Common myeloid progenitor, CD34-positive (primary cell): ENCODE measurements at regions not wholly inside any gene's neighbourhood (a gene's known extent, or its start where the extent isn't known, plus 50 kb on each side); places are given as distances from the start of the nearest gene placed in this dataset.
"Not testable (repeated sequence)": the region's sequence is repeated elsewhere in the genome, so short reads cannot be mapped to it uniquely, and the experiment has no call there.

Experiments used
- CTCF ChIA-PET: fragments of 350-600 bp; sonication (Branson Sonifier 250); formaldehyde crosslinking; loops from one replicate; lab custom pipeline; 2021; ENCODE audit warnings: antibody characterized with exemption; lab: Charles Lee
- POLR2A ChIA-PET: fragments of 350-600 bp; sonication (Branson Sonifier 250); formaldehyde crosslinking; loops from one replicate; lab custom pipeline; 2021; ENCODE audit warnings: antibody characterized with exemption; lab: Charles Lee
- DNase-seq, 3 donors: peaks; one replicate each; pipeline versions ENCODE4 v3.0.0 to v3.0.0-alpha.2; 2013
- H3K27ac ChIP-seq, 2 experiments: 1 replicate in 1 of 2; 2 replicates in 1 of 2; pipeline ENCODE4 v1.7.0; 2013; ENCODE audit warnings: inconsistent platforms in 2 of 2, low read length in 2 of 2, mild to moderate bottlenecking in 2 of 2, low read depth in 1 of 2, moderate library complexity in 1 of 2; ENCODE audit not compliant: severe bottlenecking in 2 of 2, insufficient read depth in 1 of 2, poor library complexity in 1 of 2
- H3K27me3 ChIP-seq, 5 experiments: replicated peaks in 2 of 5; 1 replicate in 3 of 5; 2 replicates in 2 of 5; pipeline versions ENCODE4 v1.6.1 to v1.7.0; 2013; ENCODE audit warnings: low read length in 4 of 5, mild to moderate bottlenecking in 2 of 5, moderate library complexity in 2 of 5, inconsistent platforms in 1 of 5; ENCODE audit not compliant: insufficient read depth in 5 of 5, control insufficient read depth in 4 of 5
- H3K36me3 ChIP-seq, 4 experiments: 1 replicate in 2 of 4; 2 replicates in 2 of 4; pipeline versions ENCODE4 v1.6.1 to v1.7.0; 2013; ENCODE audit warnings: low read length in 3 of 4, control low read depth in 1 of 4, mild to moderate bottlenecking in 1 of 4; ENCODE audit not compliant: control insufficient read depth in 4 of 4, insufficient read depth in 4 of 4
- H3K4me1 ChIP-seq, 4 experiments: 1 replicate in 3 of 4; 2 replicates in 1 of 4; pipeline versions ENCODE4 v1.6.1 to v1.7.1; 2013; ENCODE audit warnings: low read length in 3 of 4, mild to moderate bottlenecking in 3 of 4, control low read depth in 1 of 4, inconsistent platforms in 1 of 4, moderate library complexity in 1 of 4; ENCODE audit not compliant: control insufficient read depth in 4 of 4, insufficient read depth in 4 of 4; ENCODE audit errors: control extremely low read depth in 1 of 4
- H3K4me3 ChIP-seq, 7 experiments: 1 replicate in 4 of 7; 2 replicates in 3 of 7; pipeline versions ENCODE4 v1.5.1 to v1.7.0; 2013; ENCODE audit warnings: mild to moderate bottlenecking in 7 of 7, low read length in 6 of 7, moderate library complexity in 6 of 7, inconsistent platforms in 2 of 7, low read depth in 2 of 7, control low read depth in 1 of 7; ENCODE audit not compliant: insufficient read depth in 4 of 7, control insufficient read depth in 1 of 7; ENCODE audit errors: extremely low read depth in 1 of 7
- H3K9me3 ChIP-seq, 5 experiments: 1 replicate in 4 of 5; 2 replicates in 1 of 5; pipeline versions ENCODE4 v1.6.1 to v1.7.1; 2013; ENCODE audit warnings: low read length in 4 of 5, mild to moderate bottlenecking in 2 of 5, inconsistent platforms in 1 of 5, low read depth in 1 of 5, moderate library complexity in 1 of 5; ENCODE audit not compliant: control insufficient read depth in 4 of 5, insufficient read depth in 2 of 5; ENCODE audit errors: control extremely low read depth in 1 of 5
- WGBS: methylation state at CpG from one replicate; pipeline ENCODE4 v1.1.5; 2013; ENCODE audit not compliant: insufficient coverage; 5-methylcytosine and 5-hydroxymethylcytosine counted together

DNA sequence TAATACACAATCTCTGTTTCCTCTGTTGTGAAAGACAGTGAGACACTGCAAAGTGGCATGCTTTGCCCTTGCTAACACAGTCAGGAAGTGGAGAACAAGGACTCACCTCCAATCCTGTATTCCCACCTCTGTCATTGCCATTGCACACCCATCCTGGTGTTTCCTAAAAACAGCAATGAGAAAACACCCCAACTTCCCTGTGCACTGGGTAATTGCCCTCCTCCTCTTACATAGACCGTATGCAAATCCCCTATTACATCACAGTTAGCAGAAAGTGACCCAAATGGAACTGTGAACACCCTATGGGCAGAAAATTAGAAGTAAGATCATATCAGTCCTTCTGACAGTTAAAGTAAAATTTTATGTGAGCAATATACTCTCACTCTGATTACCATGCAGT is 355.5 kb downstream of the BCL11B start:
- WGBS = no CpG with 5 or more reads among the region's 1 CpG
- Histone ChIP-seq H3K4me3 (no peak overlapping the region), H3K4me1 (no peaks in the 10 kb centered on the region), H3K27me3 (peaks cover 0 to 7% (median 4%) of the 10 kb centered on the region in 5 experiments), H3K36me3 (no peaks in the 10 kb centered on the region), H3K27ac (no peak overlapping the region), H3K9me3 (no peaks in the 10 kb centered on the region)
- ChIA-PET CTCF (no interaction called here), POLR2A (no interaction called here)
- no peak for DNase-seq

GRCh38 chr14:98919434-98919833 is 352.6 kb downstream of the BCL11B start:
- DNase-seq = no peak
- ChIA-PET POLR2A (no interaction called here), CTCF (no interaction called here)
- Histone ChIP-seq H3K4me3 (no peak overlapping the region), H3K27ac (no peak overlapping the region), H3K36me3 (no peaks in the 10 kb centered on the region), H3K27me3 (peaks cover 0 to 2% (median 0%) of the 10 kb centered on the region in 5 experiments), H3K9me3 (peaks cover 0 to 1% (median 0%) of the 10 kb centered on the region in 5 experiments), H3K4me1 (no peaks in the 10 kb centered on the region)
- 20% methylated on average over 1 of the region's 2 CpGs for WGBS

DNA sequence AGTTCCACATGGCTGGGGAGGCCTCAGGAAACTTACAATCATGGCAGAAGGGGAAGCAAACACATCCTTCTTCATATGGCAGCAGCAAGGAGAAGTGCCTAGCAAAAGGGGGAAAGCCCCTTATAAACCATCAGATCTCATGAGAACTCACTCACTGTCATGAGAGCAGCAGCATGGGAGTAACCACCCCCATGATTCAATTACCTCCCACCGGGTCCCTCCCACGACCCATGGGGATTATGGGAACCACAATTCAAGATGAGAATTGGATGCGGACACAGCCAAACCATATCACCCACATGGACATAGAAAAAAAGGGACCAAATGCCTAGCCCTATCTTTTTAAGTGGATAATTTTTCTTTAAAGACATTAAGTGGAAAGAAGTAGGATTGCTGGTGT is 350.7 kb downstream of the BCL11B start:
- H3K9me3 ChIP-seq, POLR2A ChIA-PET, H3K27ac ChIP-seq, H3K36me3 ChIP-seq, H3K4me1 ChIP-seq, DNase-seq, H3K4me3 ChIP-seq, H3K27me3 ChIP-seq, CTCF ChIA-PET: not testable (repeated sequence)
- no CpG with 5 or more reads among the region's 3 CpGs for WGBS

DNA sequence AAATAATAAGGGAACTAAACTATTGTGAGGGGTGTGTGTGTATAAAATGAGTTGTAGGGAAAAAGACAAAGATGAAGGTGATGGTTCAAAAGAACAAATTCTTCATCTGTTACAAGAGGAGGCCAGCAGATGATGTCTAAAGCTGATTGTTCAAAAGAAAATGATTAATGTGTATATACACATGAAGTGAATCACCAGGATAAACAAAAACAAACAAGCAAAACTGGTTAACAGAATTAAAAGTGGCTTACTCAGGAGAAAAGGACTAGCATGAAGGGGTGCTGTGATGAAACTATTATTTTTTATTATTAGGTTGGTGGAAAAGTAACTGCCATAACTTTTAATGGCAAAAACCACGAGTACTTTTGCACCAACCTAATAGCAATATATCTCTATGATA is 348.4 kb downstream of the BCL11B start:
- Histone ChIP-seq H3K36me3 (no peaks in the 10 kb centered on the region), H3K27ac (no peak overlapping the region), H3K4me3 (no peak overlapping the region), H3K4me1 (no peaks in the 10 kb centered on the region), H3K27me3 (no peaks in the 10 kb centered on the region), H3K9me3 (peaks cover 0 to 1% (median 0%) of the 10 kb centered on the region in 5 experiments)
- POLR2A ChIA-PET = no interaction called here
- WGBS = no CpG with 5 or more reads among the region's 1 CpG
- CTCF ChIA-PET = no interaction called here
- DNase-seq = no peak

GRCh38 chr14:98924046-98924445 is 348.0 kb downstream of the BCL11B start:
- H3K4me3 ChIP-seq = no peak overlapping the region
- CTCF ChIA-PET = no interaction called here
- WGBS = 100% methylated on average over 5 of the region's 8 CpGs

DNA sequence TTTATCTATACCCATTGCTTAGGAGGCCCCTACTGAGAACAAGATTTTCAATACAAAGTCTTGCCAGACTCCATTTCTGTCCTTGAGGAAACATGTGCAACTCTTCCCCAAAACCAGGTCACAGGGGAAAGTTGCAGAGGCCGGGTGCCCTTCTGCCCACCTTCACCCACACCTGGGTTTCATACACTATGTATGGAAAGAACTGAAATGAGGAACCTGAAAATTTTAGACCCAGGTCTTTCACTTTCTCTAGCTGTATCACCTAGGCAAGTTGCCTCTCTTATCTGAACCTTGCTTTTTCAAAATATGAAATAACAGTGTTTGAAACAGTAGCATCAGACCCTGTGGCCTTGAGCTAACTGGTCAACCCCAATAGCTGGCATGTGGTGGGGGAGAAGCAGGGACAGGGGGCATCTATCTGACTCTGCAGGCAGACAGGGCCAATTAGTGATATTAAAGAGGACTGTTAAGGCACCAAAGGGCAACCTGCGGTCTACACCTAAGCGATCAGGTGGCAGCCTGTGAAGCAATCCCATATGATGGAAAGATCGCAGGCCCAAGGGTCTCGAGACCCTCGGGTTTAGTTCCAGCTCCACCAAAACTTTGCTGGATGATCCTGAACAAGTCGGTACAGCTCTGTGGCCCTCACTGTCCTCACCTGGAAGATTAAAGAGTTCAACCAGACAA is 346.5 kb downstream of the BCL11B start:
- POLR2A ChIA-PET = no interaction called here
- H3K36me3 ChIP-seq = no peaks in the 10 kb centered on the region
- no peaks in the 10 kb centered on the region for H3K4me1 ChIP-seq
- no peak overlapping the region for H3K4me3 ChIP-seq
- CTCF ChIA-PET = no interaction called here
- peaks cover 0 to 2% (median 0%) of the 10 kb centered on the region in 5 experiments for H3K27me3 ChIP-seq
- no peak overlapping the region for H3K27ac ChIP-seq
- WGBS = 100% methylated on average over 7 of the region's 7 CpGs
- peaks cover 0 to 1% (median 0%) of the 10 kb centered on the region in 5 experiments for H3K9me3 ChIP-seq
- no peak for DNase-seq

More at GRCh38 chr14:98924046-98924445, 348.0 kb downstream of the BCL11B start:
- no peaks in the 10 kb centered on the region for H3K27me3 ChIP-seq
- H3K4me1 ChIP-seq = no peaks in the 10 kb centered on the region
- H3K36me3 ChIP-seq = no peaks in the 10 kb centered on the region
- H3K27ac ChIP-seq = no peak overlapping the region
- peaks cover 0 to 1% (median 0%) of the 10 kb centered on the region in 5 experiments for H3K9me3 ChIP-seq
- POLR2A ChIA-PET = no interaction called here
- DNase-seq = no peak

GRCh38 chr14:98926146-98926545 is 345.9 kb downstream of the BCL11B start:
- peaks cover 0 to 2% (median 0%) of the 10 kb centered on the region in 5 experiments for H3K27me3 ChIP-seq
- H3K27ac ChIP-seq = no peak overlapping the region
- POLR2A ChIA-PET = interaction anchor here (0.6 kb wide), 1 partner anchor 21 kb away, joined by 3 read pairs; no protein-coding TSS in a partner anchor
- peaks cover 0 to 1% (median 0%) of the 10 kb centered on the region in 5 experiments for H3K9me3 ChIP-seq
- no peak overlapping the region for H3K4me3 ChIP-seq
- no peaks in the 10 kb centered on the region for H3K4me1 ChIP-seq
- WGBS = 94% methylated on average over 8 of the region's 11 CpGs
- CTCF ChIA-PET = no interaction called here
- H3K36me3 ChIP-seq = no peaks in the 10 kb centered on the region
- DNase-seq = no peak
